ENCODE measurements at regions not wholly inside any gene's neighbourhood (a gene's known extent, or its start where the extent isn't known, plus 50 kb on each side); places are given as distances from the start of the nearest gene placed in this dataset.

DNA sequence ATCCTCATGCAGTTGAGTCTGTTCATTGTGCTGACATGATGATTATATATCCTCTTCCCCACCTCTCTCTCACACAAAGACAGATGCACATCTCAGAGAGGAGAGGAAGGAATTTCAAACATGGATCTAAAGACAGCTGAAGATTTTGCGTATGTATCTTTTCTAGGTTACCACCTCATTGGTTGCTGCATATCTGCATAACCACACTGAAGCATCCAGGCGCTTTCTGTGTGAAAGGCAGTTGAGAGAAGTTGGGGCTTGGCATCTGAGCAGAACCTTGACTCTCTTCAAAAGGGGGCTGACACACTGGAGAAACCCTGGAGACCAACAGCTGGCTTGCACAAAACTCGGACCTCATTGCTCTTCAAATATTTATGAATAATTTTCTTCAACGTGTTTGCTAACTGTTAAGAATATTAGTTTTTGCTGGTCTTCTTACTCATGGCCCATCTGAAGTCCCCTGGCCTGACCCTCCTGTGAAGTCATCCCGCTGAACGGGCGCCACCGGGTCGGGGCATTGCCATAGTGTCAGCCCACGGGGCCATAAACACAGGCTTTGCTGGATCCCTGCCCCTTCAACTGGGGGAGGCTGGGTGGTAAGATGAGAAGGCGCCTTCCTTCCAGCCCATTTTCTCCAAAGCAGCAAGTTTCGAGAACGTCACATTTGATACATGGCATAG, 593.2 kb upstream of the CLINT1 start:
- TF ChIP-seq, protein P1, sequence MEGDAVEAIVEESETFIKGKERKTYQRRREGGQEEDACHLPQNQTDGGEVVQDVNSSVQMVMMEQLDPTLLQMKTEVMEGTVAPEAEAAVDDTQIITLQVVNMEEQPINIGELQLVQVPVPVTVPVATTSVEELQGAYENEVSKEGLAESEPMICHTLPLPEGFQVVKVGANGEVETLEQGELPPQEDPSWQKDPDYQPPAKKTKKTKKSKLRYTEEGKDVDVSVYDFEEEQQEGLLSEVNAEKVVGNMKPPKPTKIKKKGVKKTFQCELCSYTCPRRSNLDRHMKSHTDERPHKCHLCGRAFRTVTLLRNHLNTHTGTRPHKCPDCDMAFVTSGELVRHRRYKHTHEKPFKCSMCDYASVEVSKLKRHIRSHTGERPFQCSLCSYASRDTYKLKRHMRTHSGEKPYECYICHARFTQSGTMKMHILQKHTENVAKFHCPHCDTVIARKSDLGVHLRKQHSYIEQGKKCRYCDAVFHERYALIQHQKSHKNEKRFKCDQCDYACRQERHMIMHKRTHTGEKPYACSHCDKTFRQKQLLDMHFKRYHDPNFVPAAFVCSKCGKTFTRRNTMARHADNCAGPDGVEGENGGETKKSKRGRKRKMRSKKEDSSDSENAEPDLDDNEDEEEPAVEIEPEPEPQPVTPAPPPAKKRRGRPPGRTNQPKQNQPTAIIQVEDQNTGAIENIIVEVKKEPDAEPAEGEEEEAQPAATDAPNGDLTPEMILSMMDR (IDR thresholded peaks at IDR 0.05; ENCODE audit: low read length) = no peak
- TF ChIP-seq EZH2 (IDR thresholded peaks at IDR 0.05; ENCODE audit: borderline replicate concordance, low read length) = no peak
